Left lung (tissue), 4 donors: ENCODE measurements at regions not wholly inside any gene's neighbourhood (a gene's known extent, or its start where the extent isn't known, plus 50 kb on each side); places are given as distances from the start of the nearest gene placed in this dataset.

Source experiments
- ATAC-seq: fragments of 200-7000 bp; cut with Tn5 transposase; one replicate; pipeline ENCODE4 v1.9.1; 2020; ENCODE audit warnings: moderate library complexity
- DNase-seq, 4 donors: peaks; one replicate each; pipeline ENCODE4 v3.0.0-alpha.2; 2013 to 2020
- H3K27ac ChIP-seq, 2 donors: fragments of 200-600 bp; sonication (generic) in 1 of 2; one replicate each; pipeline versions ENCODE4 v1.5.0 to v1.8.0; 2020 to 2021
- H3K27me3 ChIP-seq, 2 donors: fragments of 200-600 bp; sonication (generic) in 1 of 2; one replicate each; pipeline versions ENCODE4 v1.5.0 to v1.8.0; 2020 to 2021
- H3K36me3 ChIP-seq, 2 donors: fragments of 200-600 bp; sonication (generic) in 1 of 2; one replicate each; pipeline versions ENCODE4 v1.5.0 to v1.8.0; 2020 to 2021
- H3K4me1 ChIP-seq, 2 donors: fragments of 200-600 bp; one replicate each; pipeline ENCODE4 v1.8.0; 2021
- H3K4me3 ChIP-seq, 2 donors: fragments of 200-600 bp; sonication (generic) in 1 of 2; one replicate each; pipeline versions ENCODE4 v1.5.0 to v1.8.0; 2020 to 2021; ENCODE audit warnings: mild to moderate bottlenecking in 1 of 2
- H3K9me3 ChIP-seq, 2 donors: fragments of 200-600 bp; sonication (generic) in 1 of 2; one replicate each; pipeline versions ENCODE4 v1.5.0 to v1.8.0; 2020 to 2021
- intact Hi-C, 2 donors: fragments of 100-400 bp; cut with DNase I; formaldehyde crosslinking; loops; one replicate each; pipeline versions ENCODE4 v1.11.2 to v1.14.2; 2022
- TF ChIP-seq, protein P1 (sequence below), 2 donors: fragments of 200-600 bp; sonication (generic) in 1 of 2; IDR thresholded peaks; one replicate each; pipeline versions ENCODE4 v1.5.0 to v1.8.0; 2021; ENCODE audit warnings: antibody characterized with exemption in 2 of 2
- donor health status: DM: no; HTN: yes; CAD: no.
- donor health status: DM: no; HTN: no; CAD: no.

DNA sequence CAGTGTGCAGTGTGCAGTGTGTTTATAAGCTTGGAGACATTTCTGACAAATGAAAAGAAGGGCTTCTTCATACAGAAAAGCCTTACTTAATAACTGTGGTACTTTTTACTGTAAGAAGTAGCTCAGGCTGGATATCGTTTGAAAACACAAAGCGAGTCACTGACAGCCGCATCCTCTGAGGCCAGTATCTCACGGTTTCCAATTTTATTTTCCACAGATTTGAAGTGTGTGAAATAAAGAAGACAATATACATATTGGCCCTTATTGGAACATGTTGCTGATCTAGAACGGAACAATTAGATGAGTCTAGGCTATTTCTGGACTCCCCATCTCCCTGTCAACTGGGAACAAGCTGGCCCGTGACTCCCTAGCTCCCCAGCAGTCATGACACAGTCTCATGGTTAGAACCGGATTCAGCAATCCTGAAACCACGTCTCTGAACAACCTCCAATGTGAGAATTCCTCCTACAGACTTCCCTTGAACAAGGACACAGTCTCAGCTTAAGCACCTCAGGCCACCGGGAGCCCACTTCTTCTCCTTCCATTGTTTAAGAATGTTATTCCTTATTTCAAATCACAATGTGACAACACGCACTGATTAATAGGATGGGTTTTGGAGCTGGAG is 484.5 kb downstream of the COG6 start:
- TF ChIP-seq, protein P1, sequence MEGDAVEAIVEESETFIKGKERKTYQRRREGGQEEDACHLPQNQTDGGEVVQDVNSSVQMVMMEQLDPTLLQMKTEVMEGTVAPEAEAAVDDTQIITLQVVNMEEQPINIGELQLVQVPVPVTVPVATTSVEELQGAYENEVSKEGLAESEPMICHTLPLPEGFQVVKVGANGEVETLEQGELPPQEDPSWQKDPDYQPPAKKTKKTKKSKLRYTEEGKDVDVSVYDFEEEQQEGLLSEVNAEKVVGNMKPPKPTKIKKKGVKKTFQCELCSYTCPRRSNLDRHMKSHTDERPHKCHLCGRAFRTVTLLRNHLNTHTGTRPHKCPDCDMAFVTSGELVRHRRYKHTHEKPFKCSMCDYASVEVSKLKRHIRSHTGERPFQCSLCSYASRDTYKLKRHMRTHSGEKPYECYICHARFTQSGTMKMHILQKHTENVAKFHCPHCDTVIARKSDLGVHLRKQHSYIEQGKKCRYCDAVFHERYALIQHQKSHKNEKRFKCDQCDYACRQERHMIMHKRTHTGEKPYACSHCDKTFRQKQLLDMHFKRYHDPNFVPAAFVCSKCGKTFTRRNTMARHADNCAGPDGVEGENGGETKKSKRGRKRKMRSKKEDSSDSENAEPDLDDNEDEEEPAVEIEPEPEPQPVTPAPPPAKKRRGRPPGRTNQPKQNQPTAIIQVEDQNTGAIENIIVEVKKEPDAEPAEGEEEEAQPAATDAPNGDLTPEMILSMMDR (IDR thresholded peaks at IDR 0.05), result no peak

DNA sequence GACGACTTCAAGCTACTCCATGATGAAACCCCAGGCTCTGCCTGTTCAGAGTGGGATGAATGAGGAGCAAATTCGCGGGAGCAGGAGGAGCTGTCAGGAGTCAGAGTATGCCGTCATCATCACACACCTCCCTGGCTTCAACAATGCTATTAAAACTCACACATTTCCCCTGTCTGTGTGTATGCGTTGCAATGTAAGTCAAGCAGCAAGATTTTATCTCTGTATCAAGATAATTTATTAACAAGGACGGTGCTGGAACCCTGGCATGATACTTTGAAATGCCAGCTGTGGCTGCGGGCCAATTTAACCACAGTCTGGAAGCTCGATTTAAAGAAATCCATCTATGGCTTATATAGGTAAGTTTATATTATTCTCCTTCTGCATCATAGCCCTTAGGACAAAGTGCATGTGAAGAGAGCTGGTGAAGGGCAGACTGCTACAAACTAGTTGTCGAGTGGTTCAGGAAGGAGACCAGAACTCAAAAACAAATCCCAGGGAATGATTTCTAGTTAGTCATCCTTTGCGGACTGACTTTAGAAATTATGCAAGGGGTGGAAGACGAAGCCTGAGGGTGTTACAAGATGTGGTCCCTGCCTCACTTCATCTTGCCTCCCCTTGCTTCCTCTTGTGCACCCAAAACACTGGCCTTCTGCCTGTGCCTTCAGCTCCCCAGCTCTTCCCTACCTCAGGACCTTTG is 486.5 kb downstream of the COG6 start:
- Histone ChIP-seq H3K9me3 (no peaks in the 10 kb centered on the region), H3K27me3 (no peaks in the 10 kb centered on the region), H3K4me3 (no peak overlapping the region), H3K4me1 (no peaks in the 10 kb centered on the region), H3K27ac (no peak overlapping the region), H3K36me3 (no peaks in the 10 kb centered on the region)
- no peak for DNase-seq
- ATAC-seq, result no peak
- intact Hi-C loops, result no loop called here
- TF ChIP-seq, protein P1 (IDR thresholded peaks at IDR 0.05), result no peak

More for the DNA sequence above, 484.5 kb downstream of the COG6 start:
- H3K27ac ChIP-seq, result no peak overlapping the region
- no peak overlapping the region for H3K4me3 ChIP-seq
- H3K27me3 ChIP-seq, result no peaks in the 10 kb centered on the region
- no peaks in the 10 kb centered on the region for H3K4me1 ChIP-seq
- DNase-seq, result no peak
- intact Hi-C loops, result no loop called here
- no peaks in the 10 kb centered on the region for H3K9me3 ChIP-seq
- H3K36me3 ChIP-seq, result no peaks in the 10 kb centered on the region
- peak; percentile 39 for ATAC-seq

GRCh38 chr13:40143106-40143505 is 487.6 kb downstream of the COG6 start:
- Histone ChIP-seq H3K9me3 (no peaks in the 10 kb centered on the region), H3K36me3 (no peaks in the 10 kb centered on the region), H3K27ac (no peak overlapping the region), H3K4me1 (no peaks in the 10 kb centered on the region), H3K27me3 (no peaks in the 10 kb centered on the region), H3K4me3 (no peak overlapping the region)
- TF ChIP-seq, protein P1 (IDR thresholded peaks at IDR 0.05), result no peak
- DNase-seq, result no peak
- no peak for ATAC-seq
- intact Hi-C loops, result no loop called here

GRCh38 chr13:40143559-40143958 is 488.1 kb downstream of the COG6 start:
- TF ChIP-seq, protein P1 (IDR thresholded peaks at IDR 0.05), result no peak
- Histone ChIP-seq H3K27me3 (no peaks in the 10 kb centered on the region), H3K27ac (no peak overlapping the region), H3K4me1 (no peaks in the 10 kb centered on the region), H3K9me3 (no peaks in the 10 kb centered on the region), H3K36me3 (no peaks in the 10 kb centered on the region), H3K4me3 (no peak overlapping the region)
- ATAC-seq (no peak), DNase-seq (no peak)
- intact Hi-C loops, result no loop called here

DNA sequence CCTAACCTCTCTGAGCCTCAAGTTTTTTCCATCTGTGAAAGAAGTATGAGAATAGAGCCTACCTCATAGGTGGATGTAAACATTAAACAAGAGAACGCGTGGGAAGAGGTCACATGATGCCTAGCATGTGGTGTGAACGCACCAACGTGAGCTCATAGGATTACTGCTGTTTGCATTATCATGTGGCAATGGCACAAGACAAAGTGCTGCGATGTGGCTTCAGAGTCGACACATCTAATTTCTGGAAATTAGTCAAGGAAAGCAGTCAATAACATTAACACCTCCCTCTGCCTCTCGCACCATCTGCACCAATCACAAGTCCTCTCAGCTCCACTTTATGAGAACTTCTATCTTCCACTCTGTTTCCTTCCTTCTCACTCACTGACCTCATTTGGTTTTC is 489.7 kb downstream of the COG6 start:
- Histone ChIP-seq H3K4me1 (no peaks in the 10 kb centered on the region), H3K9me3 (no peaks in the 10 kb centered on the region), H3K27me3 (no peaks in the 10 kb centered on the region), H3K36me3 (no peaks in the 10 kb centered on the region), H3K4me3 (no peak overlapping the region), H3K27ac (no peak overlapping the region)
- intact Hi-C loops, result no loop called here
- DNase-seq (no peak), ATAC-seq (no peak)
- TF ChIP-seq, protein P1 (IDR thresholded peaks at IDR 0.05), result no peak
